ENCODE measurements at regions not wholly inside any gene's neighbourhood (a gene's known extent, or its start where the extent isn't known, plus 50 kb on each side); places are given as distances from the start of the nearest gene placed in this dataset.

GRCh38 chr11:109480251-109480650 lies 58.3 kb downstream of the C11orf87 start:
- TF ChIP-seq CTCF (conservative IDR thresholded peaks at IDR 0.05) (no peak), ZFX (IDR thresholded peaks at IDR 0.05) (no peak)

Data from C4-2B (cell line).